PFSK-1 (cell line): ENCODE measurements at regions not wholly inside any gene's neighbourhood (a gene's known extent, or its start where the extent isn't known, plus 50 kb on each side); places are given as distances from the start of the nearest gene placed in this dataset.

ENCODE experiments used
- FOXP2 ChIP-seq: optimal IDR thresholded peaks from 2 replicates; pipeline ENCODE3; 2011; ENCODE audit warnings: borderline replicate concordance, control low read depth, inconsistent platforms; ENCODE audit not compliant: insufficient read depth; ENCODE audit errors: extremely low read length, extremely low read depth
- POLR2AphosphoS5 ChIP-seq: IDR thresholded peaks from 2 replicates; pipeline ENCODE4 v1.6.1; 2012; ENCODE audit warnings: low read depth, mild to moderate bottlenecking, control low read depth, low read length, moderate library complexity
- REST ChIP-seq, 2 experiments: IDR thresholded peaks; 2 replicates each; pipeline versions ENCODE4 v1.6.1 to v1.8.0; 2011 to 2012; ENCODE audit warnings: low read depth in 2 of 2, low read length in 2 of 2, control low read depth in 1 of 2, inconsistent platforms in 1 of 2, mild to moderate bottlenecking in 1 of 2, moderate library complexity in 1 of 2; ENCODE audit not compliant: insufficient read depth in 1 of 2
- SIN3A ChIP-seq: IDR thresholded peaks from 2 replicates; pipeline ENCODE4 v1.6.1; 2012; ENCODE audit warnings: mild to moderate bottlenecking, low read length, moderate library complexity, borderline replicate concordance; ENCODE audit not compliant: insufficient read depth
- TAF1 ChIP-seq: IDR thresholded peaks from 2 replicates; pipeline ENCODE4 v1.6.1; 2012; ENCODE audit warnings: low read length, control low read depth, borderline replicate concordance; ENCODE audit not compliant: insufficient read depth

- TF ChIP-seq POLR2AphosphoS5 (no peak), FOXP2 (no peak), SIN3A (no peak), REST (IDR thresholded peaks at IDR 0.05; ENCODE audit: insufficient read depth in 1 of 2, low read depth in 2 of 2, low read length in 2 of 2) (no peak), TAF1 (no peak)
Measured at GRCh38 chr5:6280425-6281100, 97.8 kb downstream of the MED10 start.

- TF ChIP-seq FOXP2: no peak
- no peak for TF ChIP-seq SIN3A
- TF ChIP-seq REST (IDR thresholded peaks at IDR 0.05; ENCODE audit: insufficient read depth in 1 of 2, low read depth in 2 of 2, low read length in 2 of 2): no peak
- TF ChIP-seq TAF1: no peak
- no peak for TF ChIP-seq POLR2AphosphoS5
Measured at GRCh38 chr5:6279607-6280006, 98.7 kb downstream of the MED10 start.

- TF ChIP-seq POLR2AphosphoS5: no peak
- no peak for TF ChIP-seq SIN3A
- TF ChIP-seq TAF1: no peak
- TF ChIP-seq REST (IDR thresholded peaks at IDR 0.05; ENCODE audit: insufficient read depth in 1 of 2, low read depth in 2 of 2, low read length in 2 of 2): no peak
- TF ChIP-seq FOXP2: no peak
Measured at GRCh38 chr5:6274846-6275543, 103.4 kb downstream of the MED10 start.

- no peak for TF ChIP-seq SIN3A
- no peak for TF ChIP-seq TAF1
- TF ChIP-seq POLR2AphosphoS5: no peak
- no peak for TF ChIP-seq REST (IDR thresholded peaks at IDR 0.05; ENCODE audit: insufficient read depth in 1 of 2, low read depth in 2 of 2, low read length in 2 of 2)
- TF ChIP-seq FOXP2: no peak
Measured at GRCh38 chr5:6273749-6274148, 104.6 kb downstream of the MED10 start.
